ENCODE measurements at regions not wholly inside any gene's neighbourhood (a gene's known extent, or its start where the extent isn't known, plus 50 kb on each side); places are given as distances from the start of the nearest gene placed in this dataset.
"Not testable (repeated sequence)": the region's sequence is repeated elsewhere in the genome, so short reads cannot be mapped to it uniquely, and the experiment has no call there.

GRCh38 chr14:80310938-80311750, 99.8 kb upstream of the DIO2 start:
- no peak overlapping the region for H3K27ac ChIP-seq (ENCODE audit: low read length)

GRCh38 chr14:80304125-80304766, 92.9 kb upstream of the DIO2 start:
- Histone ChIP-seq H3K4me1 (ENCODE audit: control insufficient read depth, insufficient read depth, low read length) (no peaks in the 10 kb centered on the region), H3K36me3 (ENCODE audit: control insufficient read depth, insufficient read depth, low read length) (no peaks in the 10 kb centered on the region), H3K27me3 (ENCODE audit: control insufficient read depth, insufficient read depth, low read length) (no peaks in the 10 kb centered on the region), H3K27ac (ENCODE audit: low read length) (no peak overlapping the region), H3K9me3 (replicated peaks; ENCODE audit: control insufficient read depth, low read depth, low read length) (no peaks in the 10 kb centered on the region), H3K4me3 (ENCODE audit: low read length) (no peak overlapping the region)
- 86% methylated on average over 4 of the region's 6 CpGs for WGBS (ENCODE audit: insufficient coverage)
- no peak for DNase-seq

More at GRCh38 chr14:80310938-80311750, 99.8 kb upstream of the DIO2 start:
- Histone ChIP-seq H3K27me3 (ENCODE audit: control insufficient read depth, insufficient read depth, low read length) (no peaks in the 10 kb centered on the region), H3K9me3 (replicated peaks; ENCODE audit: control insufficient read depth, low read depth, low read length) (no peaks in the 10 kb centered on the region), H3K4me1 (ENCODE audit: control insufficient read depth, insufficient read depth, low read length) (no peaks in the 10 kb centered on the region), H3K36me3 (ENCODE audit: control insufficient read depth, insufficient read depth, low read length) (no peaks in the 10 kb centered on the region), H3K4me3 (ENCODE audit: low read length) (no peak overlapping the region)
- 54% methylated on average over 2 of the region's 5 CpGs for WGBS (ENCODE audit: insufficient coverage)
- DNase-seq: peak; percentile 12

GRCh38 chr14:80300351-80300750, 89.0 kb upstream of the DIO2 start:
- Histone ChIP-seq H3K36me3 (ENCODE audit: control insufficient read depth, insufficient read depth, low read length) (no peaks in the 10 kb centered on the region), H3K27me3 (ENCODE audit: control insufficient read depth, insufficient read depth, low read length) (no peaks in the 10 kb centered on the region), H3K27ac (ENCODE audit: low read length) (no peak overlapping the region), H3K9me3 (replicated peaks; ENCODE audit: control insufficient read depth, low read depth, low read length) (no peaks in the 10 kb centered on the region), H3K4me3 (ENCODE audit: low read length) (no peak overlapping the region), H3K4me1 (ENCODE audit: control insufficient read depth, insufficient read depth, low read length) (no peaks in the 10 kb centered on the region)
- no peak for DNase-seq
- WGBS (ENCODE audit: insufficient coverage): no CpG with 5 or more reads among the region's 2 CpGs

- 79% methylated on average over 3 of the region's 8 CpGs for WGBS (ENCODE audit: insufficient coverage)
- Histone ChIP-seq H3K27ac (ENCODE audit: low read length) (no peak overlapping the region), H3K27me3 (ENCODE audit: control insufficient read depth, insufficient read depth, low read length) (no peaks in the 10 kb centered on the region), H3K4me3 (ENCODE audit: low read length) (no peak overlapping the region), H3K9me3 (replicated peaks; ENCODE audit: control insufficient read depth, low read depth, low read length) (no peaks in the 10 kb centered on the region), H3K4me1 (ENCODE audit: control insufficient read depth, insufficient read depth, low read length) (no peaks in the 10 kb centered on the region), H3K36me3 (ENCODE audit: control insufficient read depth, insufficient read depth, low read length) (no peaks in the 10 kb centered on the region)
- DNase-seq: no peak
Measured at GRCh38 chr14:80298491-80299017, 87.2 kb upstream of the DIO2 start.

- no peaks in the 10 kb centered on the region for H3K9me3 ChIP-seq (replicated peaks; ENCODE audit: control insufficient read depth, low read depth, low read length)
- WGBS (ENCODE audit: insufficient coverage): no CpG with 5 or more reads among the region's 1 CpG
- H3K27ac ChIP-seq (ENCODE audit: low read length): no peak overlapping the region
- no peaks in the 10 kb centered on the region for H3K27me3 ChIP-seq (ENCODE audit: control insufficient read depth, insufficient read depth, low read length)
- no peak overlapping the region for H3K4me3 ChIP-seq (ENCODE audit: low read length)
- H3K36me3 ChIP-seq (ENCODE audit: control insufficient read depth, insufficient read depth, low read length): no peaks in the 10 kb centered on the region
- no peaks in the 10 kb centered on the region for H3K4me1 ChIP-seq (ENCODE audit: control insufficient read depth, insufficient read depth, low read length)
- DNase-seq: no peak
Measured at GRCh38 chr14:80291101-80291500, 79.8 kb upstream of the DIO2 start.

- not testable (repeated sequence) for DNase-seq; H3K4me1 ChIP-seq (ENCODE audit: control insufficient read depth, insufficient read depth, low read length); H3K4me3 ChIP-seq (ENCODE audit: low read length); H3K27me3 ChIP-seq (ENCODE audit: control insufficient read depth, insufficient read depth, low read length); H3K36me3 ChIP-seq (ENCODE audit: control insufficient read depth, insufficient read depth, low read length); H3K9me3 ChIP-seq (replicated peaks; ENCODE audit: control insufficient read depth, low read depth, low read length); H3K27ac ChIP-seq (ENCODE audit: low read length)
- WGBS (ENCODE audit: insufficient coverage): 95% methylated on average over 9 of the region's 27 CpGs
Measured at GRCh38 chr14:80286744-80287143, 75.4 kb upstream of the DIO2 start.

GRCh38 chr14:80278293-80279023, 67.2 kb upstream of the DIO2 start:
- DNase-seq: peak; percentile 43
- H3K27me3 ChIP-seq (ENCODE audit: control insufficient read depth, insufficient read depth, low read length): no peaks in the 10 kb centered on the region
- H3K27ac ChIP-seq (ENCODE audit: low read length): no peak overlapping the region
- H3K36me3 ChIP-seq (ENCODE audit: control insufficient read depth, insufficient read depth, low read length): no peaks in the 10 kb centered on the region
- no peak overlapping the region for H3K4me3 ChIP-seq (ENCODE audit: low read length)
- H3K9me3 ChIP-seq (replicated peaks; ENCODE audit: control insufficient read depth, low read depth, low read length): no peaks in the 10 kb centered on the region
- WGBS (ENCODE audit: insufficient coverage): 52% methylated on average over 2 of the region's 2 CpGs
- no peaks in the 10 kb centered on the region for H3K4me1 ChIP-seq (ENCODE audit: control insufficient read depth, insufficient read depth, low read length)

- no peaks in the 10 kb centered on the region for H3K9me3 ChIP-seq (replicated peaks; ENCODE audit: control insufficient read depth, low read depth, low read length)
- no peaks in the 10 kb centered on the region for H3K4me1 ChIP-seq (ENCODE audit: control insufficient read depth, insufficient read depth, low read length)
- no CpG with 5 or more reads among the region's 3 CpGs for WGBS (ENCODE audit: insufficient coverage)
- no peak overlapping the region for H3K27ac ChIP-seq (ENCODE audit: low read length)
- H3K27me3 ChIP-seq (ENCODE audit: control insufficient read depth, insufficient read depth, low read length): no peaks in the 10 kb centered on the region
- no peak for DNase-seq
- no peak overlapping the region for H3K4me3 ChIP-seq (ENCODE audit: low read length)
- H3K36me3 ChIP-seq (ENCODE audit: control insufficient read depth, insufficient read depth, low read length): no peaks in the 10 kb centered on the region
Measured at GRCh38 chr14:80275208-80275850, 64.0 kb upstream of the DIO2 start.

GRCh38 chr14:80274310-80274709, 63.0 kb upstream of the DIO2 start:
- not testable (repeated sequence) for DNase-seq

GRCh38 chr14:80271389-80271788, 60.1 kb upstream of the DIO2 start:
- H3K4me1 ChIP-seq (ENCODE audit: control insufficient read depth, insufficient read depth, low read length): no peaks in the 10 kb centered on the region
- no peak overlapping the region for H3K27ac ChIP-seq (ENCODE audit: low read length)
- WGBS (ENCODE audit: insufficient coverage): no CpG with 5 or more reads among the region's 1 CpG
- no peaks in the 10 kb centered on the region for H3K27me3 ChIP-seq (ENCODE audit: control insufficient read depth, insufficient read depth, low read length)
- H3K4me3 ChIP-seq (ENCODE audit: low read length): no peak overlapping the region
- no peaks in the 10 kb centered on the region for H3K36me3 ChIP-seq (ENCODE audit: control insufficient read depth, insufficient read depth, low read length)
- H3K9me3 ChIP-seq (replicated peaks; ENCODE audit: control insufficient read depth, low read depth, low read length): no peaks in the 10 kb centered on the region
- DNase-seq: no peak

More at GRCh38 chr14:80274310-80274709, 63.0 kb upstream of the DIO2 start:
- no CpG with 5 or more reads among the region's 2 CpGs for WGBS (ENCODE audit: insufficient coverage)
- not testable (repeated sequence) for H3K27me3 ChIP-seq (ENCODE audit: control insufficient read depth, insufficient read depth, low read length); H3K4me1 ChIP-seq (ENCODE audit: control insufficient read depth, insufficient read depth, low read length); H3K4me3 ChIP-seq (ENCODE audit: low read length); H3K27ac ChIP-seq (ENCODE audit: low read length); H3K36me3 ChIP-seq (ENCODE audit: control insufficient read depth, insufficient read depth, low read length); H3K9me3 ChIP-seq (replicated peaks; ENCODE audit: control insufficient read depth, low read depth, low read length)

All from muscle of leg (tissue), 3 donors.